ENCODE measurements at regions not wholly inside any gene's neighbourhood (a gene's known extent, or its start where the extent isn't known, plus 50 kb on each side); places are given as distances from the start of the nearest gene placed in this dataset.

DNA sequence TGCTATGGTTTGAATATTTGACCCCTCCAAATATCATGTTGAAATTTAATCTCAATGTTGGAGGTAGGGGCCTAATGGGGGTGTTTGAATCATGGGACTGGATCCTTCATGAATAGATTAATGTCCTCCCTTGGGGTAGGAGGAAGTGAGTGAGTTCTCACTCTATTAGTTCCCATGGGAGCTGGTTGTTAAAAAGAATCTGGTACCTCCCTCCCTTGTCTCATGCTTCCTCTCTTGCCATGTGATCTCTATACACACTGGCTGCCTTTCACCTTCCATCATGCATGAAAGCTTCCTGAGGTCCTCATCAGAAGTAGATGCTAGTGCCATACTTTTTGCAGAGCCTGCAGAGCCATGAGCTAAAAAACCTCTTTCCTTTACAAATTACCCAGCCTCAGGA is 177.7 kb upstream of the MCTP2 start (continued):
- TF ChIP-seq, protein P1, sequence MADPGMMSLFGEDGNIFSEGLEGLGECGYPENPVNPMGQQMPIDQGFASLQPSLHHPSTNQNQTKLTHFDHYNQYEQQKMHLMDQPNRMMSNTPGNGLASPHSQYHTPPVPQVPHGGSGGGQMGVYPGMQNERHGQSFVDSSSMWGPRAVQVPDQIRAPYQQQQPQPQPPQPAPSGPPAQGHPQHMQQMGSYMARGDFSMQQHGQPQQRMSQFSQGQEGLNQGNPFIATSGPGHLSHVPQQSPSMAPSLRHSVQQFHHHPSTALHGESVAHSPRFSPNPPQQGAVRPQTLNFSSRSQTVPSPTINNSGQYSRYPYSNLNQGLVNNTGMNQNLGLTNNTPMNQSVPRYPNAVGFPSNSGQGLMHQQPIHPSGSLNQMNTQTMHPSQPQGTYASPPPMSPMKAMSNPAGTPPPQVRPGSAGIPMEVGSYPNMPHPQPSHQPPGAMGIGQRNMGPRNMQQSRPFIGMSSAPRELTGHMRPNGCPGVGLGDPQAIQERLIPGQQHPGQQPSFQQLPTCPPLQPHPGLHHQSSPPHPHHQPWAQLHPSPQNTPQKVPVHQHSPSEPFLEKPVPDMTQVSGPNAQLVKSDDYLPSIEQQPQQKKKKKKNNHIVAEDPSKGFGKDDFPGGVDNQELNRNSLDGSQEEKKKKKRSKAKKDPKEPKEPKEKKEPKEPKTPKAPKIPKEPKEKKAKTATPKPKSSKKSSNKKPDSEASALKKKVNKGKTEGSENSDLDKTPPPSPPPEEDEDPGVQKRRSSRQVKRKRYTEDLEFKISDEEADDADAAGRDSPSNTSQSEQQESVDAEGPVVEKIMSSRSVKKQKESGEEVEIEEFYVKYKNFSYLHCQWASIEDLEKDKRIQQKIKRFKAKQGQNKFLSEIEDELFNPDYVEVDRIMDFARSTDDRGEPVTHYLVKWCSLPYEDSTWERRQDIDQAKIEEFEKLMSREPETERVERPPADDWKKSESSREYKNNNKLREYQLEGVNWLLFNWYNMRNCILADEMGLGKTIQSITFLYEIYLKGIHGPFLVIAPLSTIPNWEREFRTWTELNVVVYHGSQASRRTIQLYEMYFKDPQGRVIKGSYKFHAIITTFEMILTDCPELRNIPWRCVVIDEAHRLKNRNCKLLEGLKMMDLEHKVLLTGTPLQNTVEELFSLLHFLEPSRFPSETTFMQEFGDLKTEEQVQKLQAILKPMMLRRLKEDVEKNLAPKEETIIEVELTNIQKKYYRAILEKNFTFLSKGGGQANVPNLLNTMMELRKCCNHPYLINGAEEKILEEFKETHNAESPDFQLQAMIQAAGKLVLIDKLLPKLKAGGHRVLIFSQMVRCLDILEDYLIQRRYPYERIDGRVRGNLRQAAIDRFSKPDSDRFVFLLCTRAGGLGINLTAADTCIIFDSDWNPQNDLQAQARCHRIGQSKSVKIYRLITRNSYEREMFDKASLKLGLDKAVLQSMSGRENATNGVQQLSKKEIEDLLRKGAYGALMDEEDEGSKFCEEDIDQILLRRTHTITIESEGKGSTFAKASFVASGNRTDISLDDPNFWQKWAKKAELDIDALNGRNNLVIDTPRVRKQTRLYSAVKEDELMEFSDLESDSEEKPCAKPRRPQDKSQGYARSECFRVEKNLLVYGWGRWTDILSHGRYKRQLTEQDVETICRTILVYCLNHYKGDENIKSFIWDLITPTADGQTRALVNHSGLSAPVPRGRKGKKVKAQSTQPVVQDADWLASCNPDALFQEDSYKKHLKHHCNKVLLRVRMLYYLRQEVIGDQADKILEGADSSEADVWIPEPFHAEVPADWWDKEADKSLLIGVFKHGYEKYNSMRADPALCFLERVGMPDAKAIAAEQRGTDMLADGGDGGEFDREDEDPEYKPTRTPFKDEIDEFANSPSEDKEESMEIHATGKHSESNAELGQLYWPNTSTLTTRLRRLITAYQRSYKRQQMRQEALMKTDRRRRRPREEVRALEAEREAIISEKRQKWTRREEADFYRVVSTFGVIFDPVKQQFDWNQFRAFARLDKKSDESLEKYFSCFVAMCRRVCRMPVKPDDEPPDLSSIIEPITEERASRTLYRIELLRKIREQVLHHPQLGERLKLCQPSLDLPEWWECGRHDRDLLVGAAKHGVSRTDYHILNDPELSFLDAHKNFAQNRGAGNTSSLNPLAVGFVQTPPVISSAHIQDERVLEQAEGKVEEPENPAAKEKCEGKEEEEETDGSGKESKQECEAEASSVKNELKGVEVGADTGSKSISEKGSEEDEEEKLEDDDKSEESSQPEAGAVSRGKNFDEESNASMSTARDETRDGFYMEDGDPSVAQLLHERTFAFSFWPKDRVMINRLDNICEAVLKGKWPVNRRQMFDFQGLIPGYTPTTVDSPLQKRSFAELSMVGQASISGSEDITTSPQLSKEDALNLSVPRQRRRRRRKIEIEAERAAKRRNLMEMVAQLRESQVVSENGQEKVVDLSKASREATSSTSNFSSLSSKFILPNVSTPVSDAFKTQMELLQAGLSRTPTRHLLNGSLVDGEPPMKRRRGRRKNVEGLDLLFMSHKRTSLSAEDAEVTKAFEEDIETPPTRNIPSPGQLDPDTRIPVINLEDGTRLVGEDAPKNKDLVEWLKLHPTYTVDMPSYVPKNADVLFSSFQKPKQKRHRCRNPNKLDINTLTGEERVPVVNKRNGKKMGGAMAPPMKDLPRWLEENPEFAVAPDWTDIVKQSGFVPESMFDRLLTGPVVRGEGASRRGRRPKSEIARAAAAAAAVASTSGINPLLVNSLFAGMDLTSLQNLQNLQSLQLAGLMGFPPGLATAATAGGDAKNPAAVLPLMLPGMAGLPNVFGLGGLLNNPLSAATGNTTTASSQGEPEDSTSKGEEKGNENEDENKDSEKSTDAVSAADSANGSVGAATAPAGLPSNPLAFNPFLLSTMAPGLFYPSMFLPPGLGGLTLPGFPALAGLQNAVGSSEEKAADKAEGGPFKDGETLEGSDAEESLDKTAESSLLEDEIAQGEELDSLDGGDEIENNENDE (IDR thresholded peaks at IDR 0.05; ENCODE audit: low read depth, low read length) = no peak
- TF ChIP-seq CSDE1 (IDR thresholded peaks at IDR 0.05) = no peak
- TF ChIP-seq, protein P2, sequence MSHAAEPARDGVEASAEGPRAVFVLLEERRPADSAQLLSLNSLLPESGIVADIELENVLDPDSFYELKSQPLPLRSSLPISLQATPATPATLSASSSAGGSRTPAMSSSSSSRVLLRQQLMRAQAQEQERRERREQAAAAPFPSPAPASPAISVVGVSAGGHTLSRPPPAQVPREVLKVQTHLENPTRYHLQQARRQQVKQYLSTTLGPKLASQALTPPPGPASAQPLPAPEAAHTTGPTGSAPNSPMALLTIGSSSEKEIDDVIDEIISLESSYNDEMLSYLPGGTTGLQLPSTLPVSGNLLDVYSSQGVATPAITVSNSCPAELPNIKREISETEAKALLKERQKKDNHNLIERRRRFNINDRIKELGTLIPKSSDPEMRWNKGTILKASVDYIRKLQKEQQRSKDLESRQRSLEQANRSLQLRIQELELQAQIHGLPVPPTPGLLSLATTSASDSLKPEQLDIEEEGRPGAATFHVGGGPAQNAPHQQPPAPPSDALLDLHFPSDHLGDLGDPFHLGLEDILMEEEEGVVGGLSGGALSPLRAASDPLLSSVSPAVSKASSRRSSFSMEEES (CRISPR knock-in tag; IDR thresholded peaks at IDR 0.05) = no peak
- TF ChIP-seq FOXJ2 (tag; IDR thresholded peaks at IDR 0.05) = no peak
- TF ChIP-seq, protein P3, sequence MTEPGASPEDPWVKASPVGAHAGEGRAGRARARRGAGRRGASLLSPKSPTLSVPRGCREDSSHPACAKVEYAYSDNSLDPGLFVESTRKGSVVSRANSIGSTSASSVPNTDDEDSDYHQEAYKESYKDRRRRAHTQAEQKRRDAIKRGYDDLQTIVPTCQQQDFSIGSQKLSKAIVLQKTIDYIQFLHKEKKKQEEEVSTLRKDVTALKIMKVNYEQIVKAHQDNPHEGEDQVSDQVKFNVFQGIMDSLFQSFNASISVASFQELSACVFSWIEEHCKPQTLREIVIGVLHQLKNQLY (CRISPR knock-in tag; conservative IDR thresholded peaks at IDR 0.05) = no peak
- TF ChIP-seq MYC (IDR thresholded peaks at IDR 0.05; ENCODE audit: low read depth, low read length) = no peak
- no peak for TF ChIP-seq MYC (CRISPR knock-in tag; IDR thresholded peaks at IDR 0.05; ENCODE audit: borderline replicate concordance, low read depth)
- TF ChIP-seq NCOA6 (IDR thresholded peaks at IDR 0.05) = no peak
- TF ChIP-seq HMG20A (CRISPR knock-in tag; conservative IDR thresholded peaks at IDR 0.05) = no peak
- no peak for TF ChIP-seq C11orf30 (IDR thresholded peaks at IDR 0.05; ENCODE audit: low read depth)
- TF ChIP-seq BRF1 (IDR thresholded peaks at IDR 0.05; ENCODE audit: borderline replicate concordance, extremely low read depth, insufficient read length) = no peak

Data from K562 (cell line).